Panc1 (cell line): ENCODE measurements at regions not wholly inside any gene's neighbourhood (a gene's known extent, or its start where the extent isn't known, plus 50 kb on each side); places are given as distances from the start of the nearest gene placed in this dataset.

Experiments used
- ATAC-seq: fragments of 200-7000 bp; cut with Tn5 transposase; 2 replicates; pipeline ENCODE4 v1.9.1; 2020; ENCODE audit warnings: mild to moderate bottlenecking, moderate library complexity
- BruUV-seq: library from RNA; stranded (reverse); fragments of 400-500 nt; replicated peaks from 2 replicates; lab custom pipeline; 2021; lab: Mats Ljungman, UMichigan
- CTCF ChIA-PET: fragments of 300-600 bp; sonication (Branson Sonifier 250); formaldehyde crosslinking; loops from one replicate; lab custom pipeline; 2022; ENCODE audit warnings: antibody characterized with exemption; lab: Charles Lee
- POLR2A ChIA-PET: fragments of 300-600 bp; sonication (Branson Sonifier 250); formaldehyde crosslinking; loops from one replicate; lab custom pipeline; 2022; ENCODE audit warnings: antibody characterized with exemption; lab: Charles Lee
- DNase-seq: peaks from one replicate; pipeline ENCODE4 v3.0.0-alpha.2; 2010; ENCODE audit warnings: low read depth, low spot score
- H3K27ac ChIP-seq: 2 replicates; pipeline ENCODE4 v1.5.1; 2011; ENCODE audit warnings: mild to moderate bottlenecking, low read length, inconsistent platforms
- H3K27me3 ChIP-seq: fragments of 200-500 bp; sonication (Bioruptor generic); 2 replicates; pipeline ENCODE4 v1.6.0; 2014; ENCODE audit warnings: low read length, inconsistent platforms; ENCODE audit not compliant: control insufficient read depth, insufficient read depth
- H3K36me3 ChIP-seq: fragments of 200-500 bp; sonication (Bioruptor generic); 2 replicates; pipeline ENCODE4 v1.5.1; 2014; ENCODE audit warnings: inconsistent platforms, mild to moderate bottlenecking, low read length, moderate library complexity; ENCODE audit not compliant: control insufficient read depth, insufficient read depth
- H3K4me1 ChIP-seq: 2 replicates; pipeline ENCODE4 v1.5.1; 2011; ENCODE audit warnings: inconsistent platforms, mild to moderate bottlenecking, low read length, moderate library complexity; ENCODE audit not compliant: control insufficient read depth, insufficient read depth
- H3K4me3 ChIP-seq, 2 experiments: 2 replicates each; pipeline ENCODE4 v1.5.1; 2011 to 2012; ENCODE audit warnings: low read depth in 2 of 2, low read length in 2 of 2, mild to moderate bottlenecking in 2 of 2, inconsistent platforms in 1 of 2, moderate library complexity in 1 of 2
- H3K9me3 ChIP-seq: fragments of 200-500 bp; sonication (Bioruptor generic); 2 replicates; pipeline ENCODE4 v1.5.1; 2014; ENCODE audit warnings: low read depth, mild to moderate bottlenecking, inconsistent platforms, low read length, moderate library complexity; ENCODE audit not compliant: control insufficient read depth, insufficient read depth
- POLR2AphosphoS5 ChIP-seq: IDR thresholded peaks from 2 replicates; pipeline ENCODE4 v1.6.1; 2012; ENCODE audit warnings: mild to moderate bottlenecking, low read depth, low read length, moderate library complexity
- SIN3A ChIP-seq: IDR thresholded peaks from 2 replicates; pipeline ENCODE4 v1.6.1; 2012; ENCODE audit warnings: low read depth, mild to moderate bottlenecking, low read length, moderate library complexity, borderline replicate concordance; ENCODE audit not compliant: insufficient read depth
- TCF7L2 ChIP-seq: IDR thresholded peaks from 2 replicates; pipeline ENCODE4 v1.6.1; 2011; ENCODE audit warnings: mild to moderate bottlenecking, low read depth, low read length, inconsistent platforms
- in situ Hi-C: cut with HindIII; loops from 2 replicates; pipeline ENCODE4 v1.10.0; 2016; ENCODE audit warnings: low sequenced_read_pairs, low pct_unique_long_range_greater_than_20kb
- intact Hi-C: fragments of 100-400 bp; cut with micrococcal nuclease; formaldehyde crosslinking; loops from one replicate; pipeline ENCODE4 v1.10.0; 2022; ENCODE audit not compliant: unreplicated experiment
- TF ChIP-seq, protein P1 (sequence below), 2 experiments: IDR thresholded peaks; 2 replicates each; pipeline ENCODE4 v1.6.1; 2011 to 2012; ENCODE audit warnings: low read depth in 2 of 2, control low read depth in 1 of 2, low read length in 1 of 2, mild to moderate bottlenecking in 1 of 2, moderate library complexity in 1 of 2; ENCODE audit not compliant: insufficient read depth in 1 of 2
- TF ChIP-seq, protein P2 (sequence below): fragments of 450-650 bp; IDR thresholded peaks from 2 replicates; pipeline ENCODE4 v1.5.1; 2017; ENCODE audit warnings: mild to moderate bottlenecking

- ChIA-PET POLR2A (no interaction called here), CTCF (no interaction called here)
- Histone ChIP-seq H3K27me3 (no peaks in the 10 kb centered on the region), H3K9me3 (no peaks in the 10 kb centered on the region), H3K27ac (no peak overlapping the region), H3K36me3 (no peaks in the 10 kb centered on the region), H3K4me3 (no peak overlapping the region), H3K4me1 (no peaks in the 10 kb centered on the region)
- ATAC-seq (no peak), DNase-seq (no peak)
- intact Hi-C loops (no loop called here), in situ Hi-C loops (no loop called here)
- no TSS peak for BruUV-seq
- TF ChIP-seq, protein P1, sequence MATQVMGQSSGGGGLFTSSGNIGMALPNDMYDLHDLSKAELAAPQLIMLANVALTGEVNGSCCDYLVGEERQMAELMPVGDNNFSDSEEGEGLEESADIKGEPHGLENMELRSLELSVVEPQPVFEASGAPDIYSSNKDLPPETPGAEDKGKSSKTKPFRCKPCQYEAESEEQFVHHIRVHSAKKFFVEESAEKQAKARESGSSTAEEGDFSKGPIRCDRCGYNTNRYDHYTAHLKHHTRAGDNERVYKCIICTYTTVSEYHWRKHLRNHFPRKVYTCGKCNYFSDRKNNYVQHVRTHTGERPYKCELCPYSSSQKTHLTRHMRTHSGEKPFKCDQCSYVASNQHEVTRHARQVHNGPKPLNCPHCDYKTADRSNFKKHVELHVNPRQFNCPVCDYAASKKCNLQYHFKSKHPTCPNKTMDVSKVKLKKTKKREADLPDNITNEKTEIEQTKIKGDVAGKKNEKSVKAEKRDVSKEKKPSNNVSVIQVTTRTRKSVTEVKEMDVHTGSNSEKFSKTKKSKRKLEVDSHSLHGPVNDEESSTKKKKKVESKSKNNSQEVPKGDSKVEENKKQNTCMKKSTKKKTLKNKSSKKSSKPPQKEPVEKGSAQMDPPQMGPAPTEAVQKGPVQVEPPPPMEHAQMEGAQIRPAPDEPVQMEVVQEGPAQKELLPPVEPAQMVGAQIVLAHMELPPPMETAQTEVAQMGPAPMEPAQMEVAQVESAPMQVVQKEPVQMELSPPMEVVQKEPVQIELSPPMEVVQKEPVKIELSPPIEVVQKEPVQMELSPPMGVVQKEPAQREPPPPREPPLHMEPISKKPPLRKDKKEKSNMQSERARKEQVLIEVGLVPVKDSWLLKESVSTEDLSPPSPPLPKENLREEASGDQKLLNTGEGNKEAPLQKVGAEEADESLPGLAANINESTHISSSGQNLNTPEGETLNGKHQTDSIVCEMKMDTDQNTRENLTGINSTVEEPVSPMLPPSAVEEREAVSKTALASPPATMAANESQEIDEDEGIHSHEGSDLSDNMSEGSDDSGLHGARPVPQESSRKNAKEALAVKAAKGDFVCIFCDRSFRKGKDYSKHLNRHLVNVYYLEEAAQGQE (IDR thresholded peaks at IDR 0.05; ENCODE audit: insufficient read depth in 1 of 2, low read depth in 2 of 2, low read length in 1 of 2): no peak
- no peak for TF ChIP-seq TCF7L2
- TF ChIP-seq SIN3A: no peak
- no peak for TF ChIP-seq POLR2AphosphoS5
- TF ChIP-seq, protein P2, sequence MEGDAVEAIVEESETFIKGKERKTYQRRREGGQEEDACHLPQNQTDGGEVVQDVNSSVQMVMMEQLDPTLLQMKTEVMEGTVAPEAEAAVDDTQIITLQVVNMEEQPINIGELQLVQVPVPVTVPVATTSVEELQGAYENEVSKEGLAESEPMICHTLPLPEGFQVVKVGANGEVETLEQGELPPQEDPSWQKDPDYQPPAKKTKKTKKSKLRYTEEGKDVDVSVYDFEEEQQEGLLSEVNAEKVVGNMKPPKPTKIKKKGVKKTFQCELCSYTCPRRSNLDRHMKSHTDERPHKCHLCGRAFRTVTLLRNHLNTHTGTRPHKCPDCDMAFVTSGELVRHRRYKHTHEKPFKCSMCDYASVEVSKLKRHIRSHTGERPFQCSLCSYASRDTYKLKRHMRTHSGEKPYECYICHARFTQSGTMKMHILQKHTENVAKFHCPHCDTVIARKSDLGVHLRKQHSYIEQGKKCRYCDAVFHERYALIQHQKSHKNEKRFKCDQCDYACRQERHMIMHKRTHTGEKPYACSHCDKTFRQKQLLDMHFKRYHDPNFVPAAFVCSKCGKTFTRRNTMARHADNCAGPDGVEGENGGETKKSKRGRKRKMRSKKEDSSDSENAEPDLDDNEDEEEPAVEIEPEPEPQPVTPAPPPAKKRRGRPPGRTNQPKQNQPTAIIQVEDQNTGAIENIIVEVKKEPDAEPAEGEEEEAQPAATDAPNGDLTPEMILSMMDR: no peak
These were observed 401.6 kb downstream of the VRK1 start for GRCh38 chr14:97198813-97199212.

- DNase-seq (no peak), ATAC-seq (no peak)
- H3K4me1 ChIP-seq: no peaks in the 10 kb centered on the region
- no peak overlapping the region for H3K27ac ChIP-seq
- CTCF ChIA-PET: no interaction called here
- in situ Hi-C loops: no loop called here
- intact Hi-C loops: no loop called here
- H3K9me3 ChIP-seq: no peaks in the 10 kb centered on the region
- no peak overlapping the region for H3K4me3 ChIP-seq
- BruUV-seq: no TSS peak
- POLR2A ChIA-PET: no interaction called here
- H3K36me3 ChIP-seq: no peaks in the 10 kb centered on the region
- TF ChIP-seq POLR2AphosphoS5 (no peak), TCF7L2 (no peak), SIN3A (no peak)
- TF ChIP-seq, protein P2: no peak
- TF ChIP-seq, protein P1 (IDR thresholded peaks at IDR 0.05; ENCODE audit: insufficient read depth in 1 of 2, low read depth in 2 of 2, low read length in 1 of 2): no peak
- H3K27me3 ChIP-seq: no peaks in the 10 kb centered on the region
These were observed 403.1 kb downstream of the VRK1 start for GRCh38 chr14:97200245-97200644.
